ENCODE measurements at regions not wholly inside any gene's neighbourhood (a gene's known extent, or its start where the extent isn't known, plus 50 kb on each side); places are given as distances from the start of the nearest gene placed in this dataset.

DNA sequence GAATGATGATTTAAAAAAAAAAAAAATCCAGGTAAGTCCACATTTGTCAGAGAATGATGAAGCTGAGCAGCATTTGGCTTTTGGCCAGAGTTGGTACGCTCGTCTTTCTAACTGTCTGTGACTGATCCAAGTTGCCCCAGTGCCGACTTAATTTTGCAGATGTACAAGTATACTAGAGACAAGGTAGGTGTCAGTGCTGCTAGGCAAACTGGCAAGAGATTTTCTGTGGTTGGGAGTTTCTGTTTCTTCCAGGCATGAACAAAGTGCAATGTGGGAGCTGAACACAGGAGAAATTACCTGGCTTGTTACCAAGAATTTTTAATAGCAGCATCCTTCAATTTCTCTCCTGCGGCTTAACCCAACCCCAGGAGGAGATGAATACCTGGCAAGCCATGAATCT is 307.7 kb downstream of the BUD13 start:
- H3K4me2 ChIP-seq: no peak overlapping the region
- TF ChIP-seq CBX8 (IDR thresholded peaks at IDR 0.05): no peak
- TF ChIP-seq MYC (IDR thresholded peaks at IDR 0.05; ENCODE audit: borderline replicate concordance, low read length): no peak
- no peak for TF ChIP-seq BHLHE40 (IDR thresholded peaks at IDR 0.05; ENCODE audit: low read depth, low read length)
- TF ChIP-seq, protein P1, sequence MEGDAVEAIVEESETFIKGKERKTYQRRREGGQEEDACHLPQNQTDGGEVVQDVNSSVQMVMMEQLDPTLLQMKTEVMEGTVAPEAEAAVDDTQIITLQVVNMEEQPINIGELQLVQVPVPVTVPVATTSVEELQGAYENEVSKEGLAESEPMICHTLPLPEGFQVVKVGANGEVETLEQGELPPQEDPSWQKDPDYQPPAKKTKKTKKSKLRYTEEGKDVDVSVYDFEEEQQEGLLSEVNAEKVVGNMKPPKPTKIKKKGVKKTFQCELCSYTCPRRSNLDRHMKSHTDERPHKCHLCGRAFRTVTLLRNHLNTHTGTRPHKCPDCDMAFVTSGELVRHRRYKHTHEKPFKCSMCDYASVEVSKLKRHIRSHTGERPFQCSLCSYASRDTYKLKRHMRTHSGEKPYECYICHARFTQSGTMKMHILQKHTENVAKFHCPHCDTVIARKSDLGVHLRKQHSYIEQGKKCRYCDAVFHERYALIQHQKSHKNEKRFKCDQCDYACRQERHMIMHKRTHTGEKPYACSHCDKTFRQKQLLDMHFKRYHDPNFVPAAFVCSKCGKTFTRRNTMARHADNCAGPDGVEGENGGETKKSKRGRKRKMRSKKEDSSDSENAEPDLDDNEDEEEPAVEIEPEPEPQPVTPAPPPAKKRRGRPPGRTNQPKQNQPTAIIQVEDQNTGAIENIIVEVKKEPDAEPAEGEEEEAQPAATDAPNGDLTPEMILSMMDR (IDR thresholded peaks at IDR 0.05): no peak
- TF ChIP-seq CEBPB (IDR thresholded peaks at IDR 0.05): no peak
- TF ChIP-seq, protein P2, sequence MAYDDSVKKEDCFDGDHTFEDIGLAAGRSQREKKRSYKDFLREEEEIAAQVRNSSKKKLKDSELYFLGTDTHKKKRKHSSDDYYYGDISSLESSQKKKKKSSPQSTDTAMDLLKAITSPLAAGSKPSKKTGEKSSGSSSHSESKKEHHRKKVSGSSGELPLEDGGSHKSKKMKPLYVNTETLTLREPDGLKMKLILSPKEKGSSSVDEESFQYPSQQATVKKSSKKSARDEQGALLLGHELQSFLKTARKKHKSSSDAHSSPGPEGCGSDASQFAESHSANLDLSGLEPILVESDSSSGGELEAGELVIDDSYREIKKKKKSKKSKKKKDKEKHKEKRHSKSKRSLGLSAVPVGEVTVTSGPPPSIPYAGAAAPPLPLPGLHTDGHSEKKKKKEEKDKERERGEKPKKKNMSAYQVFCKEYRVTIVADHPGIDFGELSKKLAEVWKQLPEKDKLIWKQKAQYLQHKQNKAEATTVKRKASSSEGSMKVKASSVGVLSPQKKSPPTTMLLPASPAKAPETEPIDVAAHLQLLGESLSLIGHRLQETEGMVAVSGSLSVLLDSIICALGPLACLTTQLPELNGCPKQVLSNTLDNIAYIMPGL (CRISPR knock-in tag; IDR thresholded peaks at IDR 0.05; ENCODE audit: borderline replicate concordance): no peak
- POLR2A ChIA-PET: no interaction called here
- no peaks in the 10 kb centered on the region for H3K4me1 ChIP-seq
- H3K27ac ChIP-seq: no peak overlapping the region
- H3K4me3 ChIP-seq: no peak overlapping the region
- FAIRE-seq: no peak
- DNase-seq (ENCODE audit: low read depth in 1 of 2, low spot score in 1 of 2): no peak
- H3K9me3 ChIP-seq: no peaks in the 10 kb centered on the region
- CTCF ChIA-PET: no interaction called here
- no peak for ATAC-seq
- 1% methylated on average over 4 of the region's 4 CpGs for WGBS (ENCODE audit: missing lambda C conversion rate)

DNA sequence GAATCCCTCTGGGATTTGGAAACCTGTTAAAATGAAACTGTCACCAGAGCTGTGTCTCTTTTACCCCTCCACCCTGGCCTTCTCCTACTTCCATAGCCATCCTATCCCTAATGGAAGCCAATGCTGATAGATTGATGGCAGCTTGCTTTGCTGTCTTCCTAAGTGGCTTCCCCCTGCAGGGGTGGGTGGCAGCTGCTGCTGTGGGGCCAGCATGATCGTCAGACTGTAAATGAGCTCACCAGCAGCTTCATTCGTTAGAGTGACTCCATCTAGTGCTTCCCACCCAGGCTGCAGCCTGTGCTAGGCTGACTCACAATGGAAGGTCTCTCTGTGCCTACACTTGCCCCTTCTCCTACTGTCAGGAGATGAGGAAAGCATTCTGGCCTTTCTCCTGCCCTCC is 311.0 kb downstream of the BUD13 start:
- Histone ChIP-seq H3K4me3 (no peak overlapping the region), H3K4me1 (no peaks in the 10 kb centered on the region), H3K9me3 (no peaks in the 10 kb centered on the region), H3K27ac (no peak overlapping the region), H3K4me2 (no peak overlapping the region)
- ATAC-seq: no peak
- no peak for FAIRE-seq
- WGBS (ENCODE audit: missing lambda C conversion rate): 0% methylated on average over 2 of the region's 2 CpGs
- ChIA-PET POLR2A (no interaction called here), CTCF (no interaction called here)
- TF ChIP-seq FOSB (CRISPR knock-in tag; IDR thresholded peaks at IDR 0.05) (no peak), KDM5A (IDR thresholded peaks at IDR 0.05) (no peak), CHD4 (IDR thresholded peaks at IDR 0.05; ENCODE audit: borderline replicate concordance) (no peak), HEYL (CRISPR knock-in tag; IDR thresholded peaks at IDR 0.05) (no peak), SMC3 (IDR thresholded peaks at IDR 0.05) (no peak), POLR2AphosphoS2 (conservative IDR thresholded peaks at IDR 0.05; ENCODE audit: low read length) (no peak), JUN (IDR thresholded peaks at IDR 0.05) (no peak), RNF2 (IDR thresholded peaks at IDR 0.05; ENCODE audit: borderline replicate concordance, low read depth) (no peak)
- TF ChIP-seq, protein P3, sequence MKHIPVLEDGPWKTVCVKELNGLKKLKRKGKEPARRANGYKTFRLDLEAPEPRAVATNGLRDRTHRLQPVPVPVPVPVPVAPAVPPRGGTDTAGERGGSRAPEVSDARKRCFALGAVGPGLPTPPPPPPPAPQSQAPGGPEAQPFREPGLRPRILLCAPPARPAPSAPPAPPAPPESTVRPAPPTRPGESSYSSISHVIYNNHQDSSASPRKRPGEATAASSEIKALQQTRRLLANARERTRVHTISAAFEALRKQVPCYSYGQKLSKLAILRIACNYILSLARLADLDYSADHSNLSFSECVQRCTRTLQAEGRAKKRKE (CRISPR knock-in tag; IDR thresholded peaks at IDR 0.05; ENCODE audit: low read depth): no peak
- DNase-seq (ENCODE audit: low read depth in 1 of 2, low spot score in 1 of 2): no peak

DNA sequence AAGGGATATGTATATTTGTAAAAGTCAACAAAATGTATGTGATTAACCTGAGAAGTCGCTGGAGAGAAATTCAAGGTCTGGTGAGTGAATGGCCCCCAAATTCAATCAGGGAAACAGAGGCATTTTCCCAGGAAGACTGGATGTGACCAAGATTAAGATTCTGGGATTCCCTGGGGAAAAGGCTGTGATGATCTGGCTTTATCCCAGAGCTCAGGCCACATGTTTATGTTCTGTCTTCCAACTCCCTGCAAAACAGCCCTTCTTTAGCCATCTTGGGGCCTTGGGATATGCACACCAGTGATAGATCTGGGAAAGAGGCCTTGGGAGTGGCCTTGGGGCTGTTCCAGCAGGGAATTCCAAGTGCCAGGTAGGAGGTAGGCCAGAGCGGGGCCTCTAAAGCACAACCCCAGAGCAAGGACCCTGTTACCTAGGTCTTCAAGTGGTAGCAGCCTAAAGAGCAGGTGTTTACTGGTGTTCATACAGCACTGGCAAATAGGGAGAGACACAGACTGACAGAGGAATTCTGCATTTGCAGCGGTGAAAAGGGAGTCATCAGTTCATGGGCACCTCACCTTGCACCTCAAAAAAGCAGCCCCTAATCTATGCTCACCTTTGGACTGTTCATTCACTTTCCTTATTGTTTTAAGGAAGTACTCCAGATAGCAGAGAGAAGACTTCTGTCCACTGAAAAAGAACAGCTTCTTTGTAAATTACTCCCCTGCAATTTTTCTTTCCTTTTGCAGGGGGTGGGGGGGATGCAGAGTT is 312.4 kb downstream of the BUD13 start:
- TF ChIP-seq HEYL (CRISPR knock-in tag; IDR thresholded peaks at IDR 0.05) (no peak), CBX2 (IDR thresholded peaks at IDR 0.05; ENCODE audit: borderline replicate concordance, low read depth) (no peak), JUN (IDR thresholded peaks at IDR 0.05) (no peak)
- TF ChIP-seq, protein P4, sequence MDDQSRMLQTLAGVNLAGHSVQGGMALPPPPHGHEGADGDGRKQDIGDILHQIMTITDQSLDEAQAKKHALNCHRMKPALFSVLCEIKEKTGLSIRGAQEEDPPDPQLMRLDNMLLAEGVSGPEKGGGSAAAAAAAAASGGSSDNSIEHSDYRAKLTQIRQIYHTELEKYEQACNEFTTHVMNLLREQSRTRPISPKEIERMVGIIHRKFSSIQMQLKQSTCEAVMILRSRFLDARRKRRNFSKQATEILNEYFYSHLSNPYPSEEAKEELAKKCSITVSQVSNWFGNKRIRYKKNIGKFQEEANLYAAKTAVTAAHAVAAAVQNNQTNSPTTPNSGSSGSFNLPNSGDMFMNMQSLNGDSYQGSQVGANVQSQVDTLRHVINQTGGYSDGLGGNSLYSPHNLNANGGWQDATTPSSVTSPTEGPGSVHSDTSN (IDR thresholded peaks at IDR 0.05): no peak
- TF ChIP-seq, protein P5, sequence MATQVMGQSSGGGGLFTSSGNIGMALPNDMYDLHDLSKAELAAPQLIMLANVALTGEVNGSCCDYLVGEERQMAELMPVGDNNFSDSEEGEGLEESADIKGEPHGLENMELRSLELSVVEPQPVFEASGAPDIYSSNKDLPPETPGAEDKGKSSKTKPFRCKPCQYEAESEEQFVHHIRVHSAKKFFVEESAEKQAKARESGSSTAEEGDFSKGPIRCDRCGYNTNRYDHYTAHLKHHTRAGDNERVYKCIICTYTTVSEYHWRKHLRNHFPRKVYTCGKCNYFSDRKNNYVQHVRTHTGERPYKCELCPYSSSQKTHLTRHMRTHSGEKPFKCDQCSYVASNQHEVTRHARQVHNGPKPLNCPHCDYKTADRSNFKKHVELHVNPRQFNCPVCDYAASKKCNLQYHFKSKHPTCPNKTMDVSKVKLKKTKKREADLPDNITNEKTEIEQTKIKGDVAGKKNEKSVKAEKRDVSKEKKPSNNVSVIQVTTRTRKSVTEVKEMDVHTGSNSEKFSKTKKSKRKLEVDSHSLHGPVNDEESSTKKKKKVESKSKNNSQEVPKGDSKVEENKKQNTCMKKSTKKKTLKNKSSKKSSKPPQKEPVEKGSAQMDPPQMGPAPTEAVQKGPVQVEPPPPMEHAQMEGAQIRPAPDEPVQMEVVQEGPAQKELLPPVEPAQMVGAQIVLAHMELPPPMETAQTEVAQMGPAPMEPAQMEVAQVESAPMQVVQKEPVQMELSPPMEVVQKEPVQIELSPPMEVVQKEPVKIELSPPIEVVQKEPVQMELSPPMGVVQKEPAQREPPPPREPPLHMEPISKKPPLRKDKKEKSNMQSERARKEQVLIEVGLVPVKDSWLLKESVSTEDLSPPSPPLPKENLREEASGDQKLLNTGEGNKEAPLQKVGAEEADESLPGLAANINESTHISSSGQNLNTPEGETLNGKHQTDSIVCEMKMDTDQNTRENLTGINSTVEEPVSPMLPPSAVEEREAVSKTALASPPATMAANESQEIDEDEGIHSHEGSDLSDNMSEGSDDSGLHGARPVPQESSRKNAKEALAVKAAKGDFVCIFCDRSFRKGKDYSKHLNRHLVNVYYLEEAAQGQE (IDR thresholded peaks at IDR 0.05): no peak
- 3% methylated on average over 2 of the region's 3 CpGs for WGBS (ENCODE audit: missing lambda C conversion rate)
- Histone ChIP-seq H3K4me3 (no peak overlapping the region), H3K27ac (no peak overlapping the region), H3K4me1 (no peaks in the 10 kb centered on the region), H3K9me3 (no peaks in the 10 kb centered on the region), H3K4me2 (no peak overlapping the region)
- ChIA-PET POLR2A (no interaction called here), CTCF (no interaction called here)
- no peak for DNase-seq (ENCODE audit: low read depth in 1 of 2, low spot score in 1 of 2)
- no peak for ATAC-seq
- no peak for FAIRE-seq
